Parathyroid adenoma (tissue), 2 donors: ENCODE measurements at regions not wholly inside any gene's neighbourhood (a gene's known extent, or its start where the extent isn't known, plus 50 kb on each side); places are given as distances from the start of the nearest gene placed in this dataset.

Experiments
- H2AFZ ChIP-seq: fragments of 300-600 bp; sonication (generic); one replicate; pipeline ENCODE4 v1.7.0; 2017; ENCODE audit warnings: antibody characterized with exemption, mild to moderate bottlenecking
- H3K27ac ChIP-seq: fragments of 300-600 bp; sonication (generic); one replicate; pipeline ENCODE4 v1.7.0; 2017
- H3K27me3 ChIP-seq: fragments of 300-600 bp; sonication (generic); one replicate; pipeline ENCODE4 v1.7.0; 2017; ENCODE audit warnings: low read length; ENCODE audit not compliant: control insufficient read depth, insufficient read depth
- H3K36me3 ChIP-seq: fragments of 300-600 bp; sonication (generic); one replicate; pipeline ENCODE4 v1.7.0; 2017; ENCODE audit warnings: low read length; ENCODE audit not compliant: control insufficient read depth, insufficient read depth
- H3K4me1 ChIP-seq: fragments of 300-600 bp; sonication (generic); one replicate; pipeline ENCODE4 v1.7.0; 2017; ENCODE audit warnings: control low read depth
- H3K4me2 ChIP-seq: fragments of 300-600 bp; sonication (generic); one replicate; pipeline ENCODE4 v1.7.0; 2017; ENCODE audit warnings: low read length
- H3K4me3 ChIP-seq: fragments of 300-600 bp; sonication (generic); one replicate; pipeline ENCODE4 v1.7.0; 2017; ENCODE audit warnings: low read depth, low read length
- H3K79me2 ChIP-seq: fragments of 300-600 bp; sonication (generic); one replicate; pipeline ENCODE4 v1.7.0; 2017; ENCODE audit warnings: control low read depth
- H3K9ac ChIP-seq: fragments of 300-600 bp; sonication (generic); one replicate; pipeline ENCODE4 v1.7.0; 2017; ENCODE audit warnings: mild to moderate bottlenecking
- H3K9me3 ChIP-seq: fragments of 300-600 bp; sonication (generic); one replicate; pipeline ENCODE4 v1.7.0; 2017; ENCODE audit warnings: low read length; ENCODE audit not compliant: control insufficient read depth
- TF ChIP-seq, protein P1 (sequence below): fragments of 300-600 bp; sonication (generic); IDR thresholded peaks from one replicate; pipeline ENCODE4 v1.7.0; 2017; ENCODE audit warnings: antibody characterized with exemption, mild to moderate bottlenecking
- donor health status: primary hyperparathyroidism.

DNA sequence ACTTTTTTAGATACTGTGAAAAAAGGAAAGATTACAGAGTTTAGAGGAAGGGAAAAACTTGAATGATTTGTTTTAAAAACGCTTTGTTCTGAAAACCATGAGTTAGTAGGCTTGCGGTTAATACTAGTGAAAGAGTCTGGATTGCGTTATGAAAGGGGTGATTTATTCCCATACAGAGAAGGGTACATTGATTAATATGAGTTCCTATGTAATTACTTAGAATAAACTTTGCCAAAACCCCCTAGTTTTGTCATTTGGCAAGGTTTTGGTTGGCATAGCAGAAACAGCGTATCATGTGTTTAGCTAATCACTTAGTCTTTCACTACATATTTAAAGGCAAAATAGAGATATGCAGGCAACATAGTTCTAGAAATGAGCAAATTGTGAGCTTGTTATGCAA is 91.2 kb upstream of the POT1 start:
- Histone ChIP-seq H3K9ac (no peak overlapping the region), H3K4me2 (no peak overlapping the region), H2AFZ (no peak overlapping the region), H3K4me1 (no peaks in the 10 kb centered on the region), H3K27me3 (no peaks in the 10 kb centered on the region), H3K36me3 (no peaks in the 10 kb centered on the region), H3K79me2 (no peaks in the 10 kb centered on the region), H3K9me3 (no peaks in the 10 kb centered on the region), H3K27ac (no peak overlapping the region), H3K4me3 (no peak overlapping the region)
- TF ChIP-seq, protein P1, sequence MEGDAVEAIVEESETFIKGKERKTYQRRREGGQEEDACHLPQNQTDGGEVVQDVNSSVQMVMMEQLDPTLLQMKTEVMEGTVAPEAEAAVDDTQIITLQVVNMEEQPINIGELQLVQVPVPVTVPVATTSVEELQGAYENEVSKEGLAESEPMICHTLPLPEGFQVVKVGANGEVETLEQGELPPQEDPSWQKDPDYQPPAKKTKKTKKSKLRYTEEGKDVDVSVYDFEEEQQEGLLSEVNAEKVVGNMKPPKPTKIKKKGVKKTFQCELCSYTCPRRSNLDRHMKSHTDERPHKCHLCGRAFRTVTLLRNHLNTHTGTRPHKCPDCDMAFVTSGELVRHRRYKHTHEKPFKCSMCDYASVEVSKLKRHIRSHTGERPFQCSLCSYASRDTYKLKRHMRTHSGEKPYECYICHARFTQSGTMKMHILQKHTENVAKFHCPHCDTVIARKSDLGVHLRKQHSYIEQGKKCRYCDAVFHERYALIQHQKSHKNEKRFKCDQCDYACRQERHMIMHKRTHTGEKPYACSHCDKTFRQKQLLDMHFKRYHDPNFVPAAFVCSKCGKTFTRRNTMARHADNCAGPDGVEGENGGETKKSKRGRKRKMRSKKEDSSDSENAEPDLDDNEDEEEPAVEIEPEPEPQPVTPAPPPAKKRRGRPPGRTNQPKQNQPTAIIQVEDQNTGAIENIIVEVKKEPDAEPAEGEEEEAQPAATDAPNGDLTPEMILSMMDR, result no peak

DNA sequence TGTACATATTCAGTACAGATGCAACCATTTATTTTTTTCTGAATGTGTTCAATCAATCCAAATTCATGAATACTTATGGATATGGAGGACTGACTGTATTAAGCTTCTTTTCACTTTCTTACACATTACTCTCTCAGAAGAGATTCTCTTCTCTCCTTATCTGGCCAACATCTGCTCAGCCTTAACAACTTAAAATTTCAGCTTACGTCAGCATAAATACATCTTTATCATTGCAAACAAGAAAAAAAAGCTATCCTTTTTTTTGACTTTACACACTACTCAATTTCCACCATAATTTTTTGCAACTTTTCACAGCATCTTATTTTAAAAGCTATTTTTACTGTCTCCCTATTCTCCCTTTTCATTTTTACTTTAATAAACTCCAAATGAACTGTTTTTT is 80.9 kb upstream of the POT1 start:
- TF ChIP-seq, protein P1, result no peak
- H3K27ac ChIP-seq, result no peak overlapping the region
- H3K79me2 ChIP-seq, result no peaks in the 10 kb centered on the region
- H3K27me3 ChIP-seq, result no peaks in the 10 kb centered on the region
- no peak overlapping the region for H3K4me3 ChIP-seq
- H2AFZ ChIP-seq, result no peak overlapping the region
- no peak overlapping the region for H3K9ac ChIP-seq
- no peak overlapping the region for H3K4me2 ChIP-seq
- H3K36me3 ChIP-seq, result no peaks in the 10 kb centered on the region
- H3K9me3 ChIP-seq, result no peaks in the 10 kb centered on the region
- H3K4me1 ChIP-seq, result no peaks in the 10 kb centered on the region

DNA sequence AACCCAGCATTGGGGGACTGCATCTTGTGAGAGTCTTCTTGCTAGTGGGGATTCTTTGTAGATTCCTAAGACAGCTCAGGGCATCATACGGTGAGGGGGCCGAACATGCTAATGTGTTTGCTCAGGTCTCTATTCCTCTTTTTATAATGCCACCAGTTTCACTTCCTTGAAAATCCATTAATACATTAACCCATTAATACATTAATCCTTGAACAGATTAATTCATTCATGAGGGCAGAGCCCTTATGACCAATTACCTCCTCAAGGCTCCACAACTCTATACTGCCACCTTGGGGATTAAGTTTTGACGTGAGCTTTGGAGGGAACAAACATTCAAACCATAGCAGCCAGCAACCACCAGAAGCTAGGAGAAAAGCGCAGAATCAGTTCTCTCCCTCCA is 67.2 kb upstream of the POT1 start:
- Histone ChIP-seq H3K27me3 (no peaks in the 10 kb centered on the region), H3K79me2 (no peaks in the 10 kb centered on the region), H3K36me3 (no peaks in the 10 kb centered on the region), H3K4me2 (no peak overlapping the region), H3K27ac (no peak overlapping the region), H3K4me1 (no peaks in the 10 kb centered on the region), H2AFZ (no peak overlapping the region), H3K9ac (no peak overlapping the region), H3K4me3 (no peak overlapping the region), H3K9me3 (no peaks in the 10 kb centered on the region)
- TF ChIP-seq, protein P1, result no peak

DNA sequence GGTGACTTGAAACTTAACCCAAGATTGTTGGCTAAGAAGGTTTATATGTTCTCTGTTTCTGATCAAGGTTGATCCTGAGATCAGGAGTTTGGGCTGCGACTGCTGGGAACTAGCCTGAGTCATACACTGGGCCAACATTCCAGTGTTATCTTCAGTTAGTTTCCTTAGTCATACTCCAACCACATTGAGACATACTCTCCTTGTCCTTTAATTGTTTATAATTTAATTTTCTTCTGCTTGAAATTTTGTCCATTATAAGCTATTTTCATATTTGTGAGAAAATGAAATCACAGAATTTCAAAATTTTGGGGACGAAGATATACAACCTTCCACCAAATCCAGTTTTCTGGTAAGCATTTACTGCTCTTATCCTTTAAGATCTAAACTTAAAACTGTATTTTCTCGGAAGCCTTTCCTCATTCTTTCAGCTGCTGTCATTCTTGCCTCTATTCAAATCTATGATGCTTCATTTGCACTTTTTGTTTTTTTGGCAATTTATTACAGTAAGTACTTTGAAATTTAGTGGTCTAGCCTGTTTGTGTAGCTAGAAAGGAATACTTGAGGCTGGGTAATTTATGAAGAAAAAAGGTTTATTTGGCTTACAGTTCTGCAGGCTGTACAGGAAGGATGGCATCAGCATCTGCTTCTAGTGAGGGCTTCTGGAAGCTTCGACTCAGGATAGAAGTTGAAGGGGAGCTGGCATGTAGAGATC is 63.4 kb upstream of the POT1 start:
- Histone ChIP-seq H3K4me1 (no peaks in the 10 kb centered on the region), H3K79me2 (no peaks in the 10 kb centered on the region), H3K4me2 (no peak overlapping the region), H3K27me3 (no peaks in the 10 kb centered on the region), H3K4me3 (no peak overlapping the region), H2AFZ (no peak overlapping the region), H3K36me3 (no peaks in the 10 kb centered on the region), H3K27ac (no peak overlapping the region), H3K9me3 (no peaks in the 10 kb centered on the region), H3K9ac (no peak overlapping the region)
- TF ChIP-seq, protein P1, result no peak

DNA sequence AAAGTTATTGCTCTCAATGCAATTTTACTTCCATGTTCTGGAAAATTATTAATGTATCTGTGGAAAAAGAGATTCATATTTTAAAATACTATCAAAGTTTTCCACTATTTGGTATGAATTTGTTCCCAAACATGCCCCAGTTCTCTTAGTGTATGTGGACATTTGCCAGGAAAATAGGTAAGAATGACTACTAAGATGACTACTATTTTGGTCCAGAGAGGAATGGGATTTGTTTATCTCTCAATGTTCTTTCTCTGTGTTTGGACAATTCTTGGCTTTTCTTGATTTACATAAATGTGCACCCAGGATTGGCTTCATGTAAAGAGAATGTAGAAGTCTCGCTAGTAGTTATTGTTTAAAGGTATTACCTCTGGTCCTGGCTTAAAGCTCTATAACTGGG is 60.3 kb upstream of the POT1 start:
- Histone ChIP-seq H3K4me1 (no peaks in the 10 kb centered on the region), H3K27ac (no peak overlapping the region), H3K79me2 (no peaks in the 10 kb centered on the region), H3K36me3 (no peaks in the 10 kb centered on the region), H3K4me3 (no peak overlapping the region), H3K9ac (no peak overlapping the region), H2AFZ (no peak overlapping the region), H3K27me3 (no peaks in the 10 kb centered on the region), H3K9me3 (no peaks in the 10 kb centered on the region), H3K4me2 (no peak overlapping the region)
- TF ChIP-seq, protein P1, result no peak
